ENCODE measurements at regions not wholly inside any gene's neighbourhood (a gene's known extent, or its start where the extent isn't known, plus 50 kb on each side); places are given as distances from the start of the nearest gene placed in this dataset.

DNA sequence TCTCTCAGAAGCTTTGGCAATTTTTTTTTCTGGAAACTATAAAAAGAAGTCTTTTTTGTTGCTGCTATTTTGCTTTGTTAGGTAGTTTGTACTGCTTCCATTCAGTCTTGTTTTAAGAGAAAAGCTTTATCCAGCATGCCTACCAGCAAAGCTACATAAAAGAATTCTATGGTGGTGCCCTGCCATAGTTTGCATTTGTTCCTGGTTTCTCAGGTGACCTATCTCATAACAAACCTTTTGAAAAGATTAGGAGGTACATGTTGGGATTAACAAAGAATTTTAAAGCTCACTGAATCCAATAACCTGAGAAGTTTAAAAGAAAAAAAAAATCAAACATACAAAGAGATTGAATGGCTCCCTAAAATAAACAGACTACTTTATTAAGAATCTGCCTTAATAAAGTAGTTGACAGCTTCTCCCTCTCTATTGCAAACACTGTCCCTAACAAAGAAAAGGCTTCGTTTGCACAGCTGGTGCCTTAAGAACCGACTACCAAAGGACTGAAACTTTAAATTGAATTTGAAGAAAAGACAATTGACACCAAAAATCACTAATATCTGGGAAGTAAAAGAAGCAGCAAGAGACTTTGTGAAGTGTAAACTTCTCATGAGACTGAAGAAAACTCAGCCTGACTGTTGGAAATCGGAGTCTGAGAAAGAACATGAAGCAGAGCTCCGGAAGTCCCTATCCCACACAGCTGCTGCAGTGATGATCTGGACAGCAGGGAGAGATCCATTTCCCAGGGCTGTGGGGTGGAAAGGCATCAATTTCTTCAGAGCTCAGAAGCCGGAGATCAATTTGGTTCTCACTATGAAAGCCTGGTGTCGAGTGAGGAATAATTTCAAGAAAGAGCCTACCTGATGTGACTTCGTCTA lies 102.7 kb upstream of the PLEKHA5 start:
- no peak overlapping the region for H3K27ac Mint-ChIP-seq (ENCODE audit: unreplicated experiment)
- DNase-seq, result no peak
- no peaks in the 10 kb centered on the region for H3K27me3 Mint-ChIP-seq (ENCODE audit: unreplicated experiment)

DNA sequence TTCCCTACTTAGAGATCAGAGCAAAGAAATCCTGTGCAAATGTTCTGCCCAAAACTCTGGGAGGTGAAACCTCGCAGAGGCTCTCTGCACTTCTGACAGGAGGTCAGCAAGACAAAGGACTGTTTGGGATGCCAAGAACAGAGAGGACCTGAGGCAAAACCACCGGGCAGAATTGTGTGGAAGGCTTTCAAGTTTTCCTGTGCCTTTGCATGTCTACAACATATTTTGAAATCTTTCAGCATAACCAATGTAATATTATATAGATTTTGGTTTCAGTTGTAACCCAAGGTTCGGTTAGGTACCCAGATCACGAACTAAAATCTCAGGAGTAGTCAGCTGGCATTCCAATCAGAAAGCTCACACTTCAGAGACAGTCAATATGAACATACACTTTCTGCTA lies 99.4 kb upstream of the PLEKHA5 start:
- CTCF ChIA-PET, result no interaction called here
- DNase-seq, result no peak
- Mint-ChIP-seq H3K27me3 (ENCODE audit: unreplicated experiment) (no peaks in the 10 kb centered on the region), H3K27ac (ENCODE audit: unreplicated experiment) (no peak overlapping the region), H3K4me1 (ENCODE audit: low read depth, unreplicated experiment) (peaks cover 19% of the 10 kb centered on the region), H3K4me3 (ENCODE audit: low read depth, unreplicated experiment) (no peak overlapping the region), H3K9me3 (ENCODE audit: low read depth, unreplicated experiment) (peaks cover 9% of the 10 kb centered on the region), H3K36me3 (ENCODE audit: insufficient read depth, unreplicated experiment) (no peaks in the 10 kb centered on the region)
- no TSS peak for BruUV-seq (replicated peaks)
- intact Hi-C loops (cut with micrococcal nuclease; ENCODE audit: unreplicated experiment), result no loop called here
- TF ChIP-seq, protein P1, sequence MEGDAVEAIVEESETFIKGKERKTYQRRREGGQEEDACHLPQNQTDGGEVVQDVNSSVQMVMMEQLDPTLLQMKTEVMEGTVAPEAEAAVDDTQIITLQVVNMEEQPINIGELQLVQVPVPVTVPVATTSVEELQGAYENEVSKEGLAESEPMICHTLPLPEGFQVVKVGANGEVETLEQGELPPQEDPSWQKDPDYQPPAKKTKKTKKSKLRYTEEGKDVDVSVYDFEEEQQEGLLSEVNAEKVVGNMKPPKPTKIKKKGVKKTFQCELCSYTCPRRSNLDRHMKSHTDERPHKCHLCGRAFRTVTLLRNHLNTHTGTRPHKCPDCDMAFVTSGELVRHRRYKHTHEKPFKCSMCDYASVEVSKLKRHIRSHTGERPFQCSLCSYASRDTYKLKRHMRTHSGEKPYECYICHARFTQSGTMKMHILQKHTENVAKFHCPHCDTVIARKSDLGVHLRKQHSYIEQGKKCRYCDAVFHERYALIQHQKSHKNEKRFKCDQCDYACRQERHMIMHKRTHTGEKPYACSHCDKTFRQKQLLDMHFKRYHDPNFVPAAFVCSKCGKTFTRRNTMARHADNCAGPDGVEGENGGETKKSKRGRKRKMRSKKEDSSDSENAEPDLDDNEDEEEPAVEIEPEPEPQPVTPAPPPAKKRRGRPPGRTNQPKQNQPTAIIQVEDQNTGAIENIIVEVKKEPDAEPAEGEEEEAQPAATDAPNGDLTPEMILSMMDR (IDR thresholded peaks at IDR 0.05; ENCODE audit: unreplicated experiment), result no peak

More for the DNA sequence above, 102.7 kb upstream of the PLEKHA5 start:
- Mint-ChIP-seq H3K9me3 (ENCODE audit: low read depth, unreplicated experiment) (no peaks in the 10 kb centered on the region), H3K4me3 (ENCODE audit: low read depth, unreplicated experiment) (no peak overlapping the region), H3K36me3 (ENCODE audit: insufficient read depth, unreplicated experiment) (no peaks in the 10 kb centered on the region), H3K4me1 (ENCODE audit: low read depth, unreplicated experiment) (peaks cover 19% of the 10 kb centered on the region)
- no TSS peak for BruUV-seq (replicated peaks)
- TF ChIP-seq, protein P1 (IDR thresholded peaks at IDR 0.05; ENCODE audit: unreplicated experiment), result no peak
- intact Hi-C loops (cut with micrococcal nuclease; ENCODE audit: unreplicated experiment), result no loop called here
- CTCF ChIA-PET, result no interaction called here

DNA sequence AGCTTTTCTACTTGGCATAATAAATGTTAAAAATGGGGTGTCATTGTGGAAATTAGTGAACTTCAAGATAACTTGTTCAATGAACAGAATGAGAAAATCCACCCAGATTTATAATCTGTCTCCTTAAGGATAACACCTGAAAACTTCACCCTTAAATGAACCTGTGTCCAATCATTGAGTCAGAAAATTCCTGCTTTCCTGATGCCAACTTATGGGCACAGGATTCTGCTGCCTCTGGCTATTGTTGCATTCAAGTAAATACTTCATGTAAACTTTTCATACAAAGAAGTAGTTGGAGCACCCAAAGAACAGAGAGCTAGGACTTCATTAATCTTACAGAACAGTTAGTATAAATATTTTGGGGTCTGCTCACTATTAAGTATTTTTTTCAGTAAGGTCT lies 98.9 kb upstream of the PLEKHA5 start:
- H3K36me3 Mint-ChIP-seq (ENCODE audit: insufficient read depth, unreplicated experiment), result no peaks in the 10 kb centered on the region
- CTCF ChIA-PET, result interaction anchor here (0.6 kb wide), 1 partner anchor 9 kb away, joined by 3 read pairs; no protein-coding TSS in a partner anchor
- TF ChIP-seq, protein P1 (IDR thresholded peaks at IDR 0.05; ENCODE audit: unreplicated experiment), result no peak
- no peak for DNase-seq
- H3K4me1 Mint-ChIP-seq (ENCODE audit: low read depth, unreplicated experiment), result peaks cover 19% of the 10 kb centered on the region
- intact Hi-C loops (cut with micrococcal nuclease; ENCODE audit: unreplicated experiment), result no loop called here
- no TSS peak for BruUV-seq (replicated peaks)
- H3K4me3 Mint-ChIP-seq (ENCODE audit: low read depth, unreplicated experiment), result no peak overlapping the region
- peaks cover 9% of the 10 kb centered on the region for H3K9me3 Mint-ChIP-seq (ENCODE audit: low read depth, unreplicated experiment)
- H3K27ac Mint-ChIP-seq (ENCODE audit: unreplicated experiment), result peak overlapping the region; percentile 78
- H3K27me3 Mint-ChIP-seq (ENCODE audit: unreplicated experiment), result no peaks in the 10 kb centered on the region

DNA sequence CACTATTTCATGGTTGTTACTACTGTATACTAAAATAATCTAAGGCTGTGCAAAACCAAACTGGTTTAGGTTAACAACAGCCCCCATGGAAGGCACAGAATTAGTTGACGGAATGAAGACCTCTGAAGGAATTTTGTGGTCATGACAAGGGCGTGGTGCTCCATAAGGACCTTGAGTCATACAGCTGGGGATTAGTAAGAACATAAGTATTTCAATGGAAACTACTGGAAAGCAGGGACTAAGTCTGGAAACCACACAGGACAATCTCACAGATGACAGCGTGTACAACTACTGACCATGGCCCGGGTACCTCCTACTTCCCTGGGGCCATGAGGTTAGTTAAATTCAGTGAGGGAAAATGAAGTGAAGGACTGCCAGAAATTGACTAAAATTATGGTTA lies 98.5 kb upstream of the PLEKHA5 start:
- Mint-ChIP-seq H3K4me1 (ENCODE audit: low read depth, unreplicated experiment) (peaks cover 19% of the 10 kb centered on the region), H3K27ac (ENCODE audit: unreplicated experiment) (peak overlapping the region; percentile 78), H3K27me3 (ENCODE audit: unreplicated experiment) (no peaks in the 10 kb centered on the region), H3K9me3 (ENCODE audit: low read depth, unreplicated experiment) (peaks cover 9% of the 10 kb centered on the region), H3K36me3 (ENCODE audit: insufficient read depth, unreplicated experiment) (no peaks in the 10 kb centered on the region), H3K4me3 (ENCODE audit: low read depth, unreplicated experiment) (no peak overlapping the region)
- intact Hi-C loops (cut with micrococcal nuclease; ENCODE audit: unreplicated experiment), result no loop called here
- DNase-seq, result no peak
- TF ChIP-seq, protein P1 (IDR thresholded peaks at IDR 0.05; ENCODE audit: unreplicated experiment), result no peak
- BruUV-seq (replicated peaks), result no TSS peak
- CTCF ChIA-PET, result interaction anchor here (0.6 kb wide), 1 partner anchor 8 kb away, joined by 3 read pairs; no protein-coding TSS in a partner anchor
